ENCODE measurements at regions not wholly inside any gene's neighbourhood (a gene's known extent, or its start where the extent isn't known, plus 50 kb on each side); places are given as distances from the start of the nearest gene placed in this dataset.

DNA sequence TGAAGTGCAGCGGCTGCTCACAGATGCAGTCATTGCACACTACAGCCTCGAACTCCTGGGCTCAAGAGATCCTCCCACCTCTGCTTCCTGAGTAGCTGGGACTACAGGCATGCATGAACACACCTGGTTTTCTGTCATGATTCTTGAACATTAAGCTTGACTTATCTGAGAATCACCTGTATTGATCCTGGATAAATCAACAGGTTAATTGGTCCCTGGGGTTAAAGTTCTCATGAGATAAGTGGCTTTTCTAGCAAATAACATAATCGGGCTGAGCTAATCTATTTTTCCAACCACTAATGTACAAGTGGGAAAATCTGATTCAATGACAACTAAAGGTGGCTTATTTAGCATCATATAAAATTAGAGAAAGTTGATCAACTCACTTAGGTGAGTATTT lies 56.0 kb upstream of the LRAT start:
- TF ChIP-seq, protein P1, sequence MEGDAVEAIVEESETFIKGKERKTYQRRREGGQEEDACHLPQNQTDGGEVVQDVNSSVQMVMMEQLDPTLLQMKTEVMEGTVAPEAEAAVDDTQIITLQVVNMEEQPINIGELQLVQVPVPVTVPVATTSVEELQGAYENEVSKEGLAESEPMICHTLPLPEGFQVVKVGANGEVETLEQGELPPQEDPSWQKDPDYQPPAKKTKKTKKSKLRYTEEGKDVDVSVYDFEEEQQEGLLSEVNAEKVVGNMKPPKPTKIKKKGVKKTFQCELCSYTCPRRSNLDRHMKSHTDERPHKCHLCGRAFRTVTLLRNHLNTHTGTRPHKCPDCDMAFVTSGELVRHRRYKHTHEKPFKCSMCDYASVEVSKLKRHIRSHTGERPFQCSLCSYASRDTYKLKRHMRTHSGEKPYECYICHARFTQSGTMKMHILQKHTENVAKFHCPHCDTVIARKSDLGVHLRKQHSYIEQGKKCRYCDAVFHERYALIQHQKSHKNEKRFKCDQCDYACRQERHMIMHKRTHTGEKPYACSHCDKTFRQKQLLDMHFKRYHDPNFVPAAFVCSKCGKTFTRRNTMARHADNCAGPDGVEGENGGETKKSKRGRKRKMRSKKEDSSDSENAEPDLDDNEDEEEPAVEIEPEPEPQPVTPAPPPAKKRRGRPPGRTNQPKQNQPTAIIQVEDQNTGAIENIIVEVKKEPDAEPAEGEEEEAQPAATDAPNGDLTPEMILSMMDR (IDR thresholded peaks at IDR 0.05): no peak
- no peak for TF ChIP-seq POLR2A (IDR thresholded peaks at IDR 0.05)

All from adrenal gland (tissue), 5 donors.